ENCODE measurements at regions not wholly inside any gene's neighbourhood (a gene's known extent, or its start where the extent isn't known, plus 50 kb on each side); places are given as distances from the start of the nearest gene placed in this dataset.

DNA sequence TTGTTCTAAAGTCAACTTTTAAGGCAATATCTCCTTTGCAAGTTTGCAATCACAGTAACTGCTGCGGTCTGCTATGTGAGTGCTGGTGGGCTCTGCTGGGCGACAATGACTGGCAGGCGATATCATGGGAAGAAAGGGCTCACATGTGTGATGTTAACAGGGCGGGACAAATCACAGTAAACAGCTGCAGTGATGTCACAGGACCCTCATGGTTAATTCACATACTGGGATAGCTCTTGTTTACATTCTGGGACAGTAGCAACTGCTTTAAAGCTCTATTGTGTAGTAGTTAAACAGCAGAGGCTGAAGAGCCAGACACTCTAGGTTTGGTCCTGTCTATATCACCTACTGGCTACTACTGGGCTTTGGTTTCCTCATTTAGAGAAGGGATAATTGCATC is 257.2 kb upstream of the ASIC2 start:
- TF ChIP-seq ZBTB7A (IDR thresholded peaks at IDR 0.05; ENCODE audit: low read depth): no peak
- TF ChIP-seq FOXM1 (IDR thresholded peaks at IDR 0.05; ENCODE audit: borderline replicate concordance, low read depth): no peak
- TF ChIP-seq TAF1 (IDR thresholded peaks at IDR 0.05; ENCODE audit: low read depth): no peak
- TF ChIP-seq NFIC (IDR thresholded peaks at IDR 0.05): no peak
- TF ChIP-seq, protein P1, sequence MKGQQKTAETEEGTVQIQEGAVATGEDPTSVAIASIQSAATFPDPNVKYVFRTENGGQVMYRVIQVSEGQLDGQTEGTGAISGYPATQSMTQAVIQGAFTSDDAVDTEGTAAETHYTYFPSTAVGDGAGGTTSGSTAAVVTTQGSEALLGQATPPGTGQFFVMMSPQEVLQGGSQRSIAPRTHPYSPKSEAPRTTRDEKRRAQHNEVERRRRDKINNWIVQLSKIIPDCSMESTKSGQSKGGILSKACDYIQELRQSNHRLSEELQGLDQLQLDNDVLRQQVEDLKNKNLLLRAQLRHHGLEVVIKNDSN (IDR thresholded peaks at IDR 0.05): no peak
- TF ChIP-seq TEAD4 (IDR thresholded peaks at IDR 0.05): no peak
- TF ChIP-seq EGR1 (IDR thresholded peaks at IDR 0.05): no peak
- no peak for TF ChIP-seq YY1 (IDR thresholded peaks at IDR 0.05; ENCODE audit: low read depth)
- TF ChIP-seq, protein P2, sequence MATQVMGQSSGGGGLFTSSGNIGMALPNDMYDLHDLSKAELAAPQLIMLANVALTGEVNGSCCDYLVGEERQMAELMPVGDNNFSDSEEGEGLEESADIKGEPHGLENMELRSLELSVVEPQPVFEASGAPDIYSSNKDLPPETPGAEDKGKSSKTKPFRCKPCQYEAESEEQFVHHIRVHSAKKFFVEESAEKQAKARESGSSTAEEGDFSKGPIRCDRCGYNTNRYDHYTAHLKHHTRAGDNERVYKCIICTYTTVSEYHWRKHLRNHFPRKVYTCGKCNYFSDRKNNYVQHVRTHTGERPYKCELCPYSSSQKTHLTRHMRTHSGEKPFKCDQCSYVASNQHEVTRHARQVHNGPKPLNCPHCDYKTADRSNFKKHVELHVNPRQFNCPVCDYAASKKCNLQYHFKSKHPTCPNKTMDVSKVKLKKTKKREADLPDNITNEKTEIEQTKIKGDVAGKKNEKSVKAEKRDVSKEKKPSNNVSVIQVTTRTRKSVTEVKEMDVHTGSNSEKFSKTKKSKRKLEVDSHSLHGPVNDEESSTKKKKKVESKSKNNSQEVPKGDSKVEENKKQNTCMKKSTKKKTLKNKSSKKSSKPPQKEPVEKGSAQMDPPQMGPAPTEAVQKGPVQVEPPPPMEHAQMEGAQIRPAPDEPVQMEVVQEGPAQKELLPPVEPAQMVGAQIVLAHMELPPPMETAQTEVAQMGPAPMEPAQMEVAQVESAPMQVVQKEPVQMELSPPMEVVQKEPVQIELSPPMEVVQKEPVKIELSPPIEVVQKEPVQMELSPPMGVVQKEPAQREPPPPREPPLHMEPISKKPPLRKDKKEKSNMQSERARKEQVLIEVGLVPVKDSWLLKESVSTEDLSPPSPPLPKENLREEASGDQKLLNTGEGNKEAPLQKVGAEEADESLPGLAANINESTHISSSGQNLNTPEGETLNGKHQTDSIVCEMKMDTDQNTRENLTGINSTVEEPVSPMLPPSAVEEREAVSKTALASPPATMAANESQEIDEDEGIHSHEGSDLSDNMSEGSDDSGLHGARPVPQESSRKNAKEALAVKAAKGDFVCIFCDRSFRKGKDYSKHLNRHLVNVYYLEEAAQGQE (IDR thresholded peaks at IDR 0.05; ENCODE audit: low read depth): no peak
- TF ChIP-seq CREB1 (IDR thresholded peaks at IDR 0.05; ENCODE audit: low read depth): no peak

- TF ChIP-seq, protein P1 (IDR thresholded peaks at IDR 0.05): no peak
- TF ChIP-seq TEAD4 (IDR thresholded peaks at IDR 0.05) (no peak), TCF12 (IDR thresholded peaks at IDR 0.05; ENCODE audit: low read depth) (no peak), CEBPB (IDR thresholded peaks at IDR 0.05) (no peak)
These were observed 258.0 kb upstream of the ASIC2 start for GRCh38 chr17:33551075-33551474.

- no peak for TF ChIP-seq EP300 (IDR thresholded peaks at IDR 0.05; ENCODE audit: borderline replicate concordance)
- TF ChIP-seq CEBPB (IDR thresholded peaks at IDR 0.05): no peak
- TF ChIP-seq ZBTB7A (IDR thresholded peaks at IDR 0.05; ENCODE audit: low read depth): no peak
- TF ChIP-seq TAF1 (IDR thresholded peaks at IDR 0.05; ENCODE audit: low read depth): no peak
- no peak for TF ChIP-seq MAX (IDR thresholded peaks at IDR 0.05)
- TF ChIP-seq, protein P1 (IDR thresholded peaks at IDR 0.05): no peak
- no peak for TF ChIP-seq EGR1 (IDR thresholded peaks at IDR 0.05)
- no peak for TF ChIP-seq CREB1 (IDR thresholded peaks at IDR 0.05; ENCODE audit: low read depth)
- no peak for TF ChIP-seq TCF12 (IDR thresholded peaks at IDR 0.05; ENCODE audit: low read depth)
- TF ChIP-seq RAD21 (IDR thresholded peaks at IDR 0.05; ENCODE audit: low read depth): no peak
- TF ChIP-seq YY1 (IDR thresholded peaks at IDR 0.05; ENCODE audit: low read depth): no peak
- no peak for TF ChIP-seq FOXM1 (IDR thresholded peaks at IDR 0.05; ENCODE audit: borderline replicate concordance, low read depth)
- TF ChIP-seq, protein P2 (IDR thresholded peaks at IDR 0.05; ENCODE audit: low read depth): no peak
- TF ChIP-seq TEAD4 (IDR thresholded peaks at IDR 0.05): no peak
- no peak for TF ChIP-seq NFIC (IDR thresholded peaks at IDR 0.05)
These were observed 258.8 kb upstream of the ASIC2 start for GRCh38 chr17:33551911-33552310.

DNA sequence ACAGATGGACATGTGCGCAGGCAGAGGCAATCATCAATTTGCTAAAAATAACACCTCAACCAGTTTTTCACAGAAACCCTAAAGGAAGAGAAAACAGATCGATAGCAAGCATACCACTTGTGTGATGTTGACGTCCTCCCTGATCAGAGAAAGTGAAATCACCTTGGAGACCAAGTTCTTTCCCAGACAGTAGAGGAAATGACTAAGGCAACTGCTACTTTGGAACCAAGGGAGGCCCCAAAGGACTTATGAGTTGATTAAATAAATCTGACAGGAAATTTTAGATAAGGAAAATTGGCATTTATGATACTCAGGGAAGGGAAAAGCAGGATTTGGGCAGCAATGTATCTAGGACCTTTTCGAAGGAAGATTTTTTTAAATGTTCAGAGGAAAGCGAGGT is 267.1 kb upstream of the ASIC2 start:
- TF ChIP-seq RAD21 (IDR thresholded peaks at IDR 0.05; ENCODE audit: low read depth): no peak
- TF ChIP-seq CREB1 (IDR thresholded peaks at IDR 0.05; ENCODE audit: low read depth): no peak

- TF ChIP-seq EP300 (IDR thresholded peaks at IDR 0.05; ENCODE audit: borderline replicate concordance): no peak
- no peak for TF ChIP-seq NFIC (IDR thresholded peaks at IDR 0.05)
- TF ChIP-seq TCF12 (IDR thresholded peaks at IDR 0.05; ENCODE audit: low read depth): no peak
- no peak for TF ChIP-seq FOXM1 (IDR thresholded peaks at IDR 0.05; ENCODE audit: borderline replicate concordance, low read depth)
- TF ChIP-seq RAD21 (IDR thresholded peaks at IDR 0.05; ENCODE audit: low read depth): no peak
- TF ChIP-seq TEAD4 (IDR thresholded peaks at IDR 0.05): no peak
- TF ChIP-seq, protein P1 (IDR thresholded peaks at IDR 0.05): no peak
- no peak for TF ChIP-seq YY1 (IDR thresholded peaks at IDR 0.05; ENCODE audit: low read depth)
- no peak for TF ChIP-seq CREB1 (IDR thresholded peaks at IDR 0.05; ENCODE audit: low read depth)
- no peak for TF ChIP-seq EGR1 (IDR thresholded peaks at IDR 0.05)
- no peak for TF ChIP-seq ZBTB7A (IDR thresholded peaks at IDR 0.05; ENCODE audit: low read depth)
- no peak for TF ChIP-seq MAX (IDR thresholded peaks at IDR 0.05)
- TF ChIP-seq CEBPB (IDR thresholded peaks at IDR 0.05): no peak
- TF ChIP-seq, protein P2 (IDR thresholded peaks at IDR 0.05; ENCODE audit: low read depth): no peak
- TF ChIP-seq TAF1 (IDR thresholded peaks at IDR 0.05; ENCODE audit: low read depth): no peak
These were observed 267.8 kb upstream of the ASIC2 start for GRCh38 chr17:33560871-33561270.

All from Ishikawa (cell line).